Gastroesophageal sphincter (tissue), 4 donors: ENCODE measurements at regions not wholly inside any gene's neighbourhood (a gene's known extent, or its start where the extent isn't known, plus 50 kb on each side); places are given as distances from the start of the nearest gene placed in this dataset.

Source experiments
- ATAC-seq: fragments of 150-250 bp; one replicate; pipeline ENCODE4 v1.9.1; 2016; ENCODE audit warnings: mild to moderate bottlenecking, moderate library complexity
- H3K27ac ChIP-seq, 4 donors: fragments of 200-600 bp; sonication (generic) in 3 of 4; 1 replicate in 3 of 4; 2 replicates in 1 of 4; pipeline ENCODE4 v1.5.1; 2016 to 2019
- H3K27me3 ChIP-seq: fragments of 200-600 bp; sonication (generic); one replicate; pipeline ENCODE4 v1.5.1; 2019
- H3K36me3 ChIP-seq, 2 donors: fragments of 200-600 bp; sonication (generic); one replicate each; pipeline ENCODE4 v1.5.1; 2019; ENCODE audit warnings: control low read depth in 1 of 2
- H3K4me1 ChIP-seq, 3 donors: fragments of 200-600 bp; sonication (generic); 1 replicate in 2 of 3; 2 replicates in 1 of 3; pipeline ENCODE4 v1.5.1; 2016 to 2019; ENCODE audit warnings: control low read depth in 2 of 3
- H3K4me3 ChIP-seq, 2 donors: fragments of 200-600 bp; sonication (generic); one replicate each; pipeline ENCODE4 v1.5.1; 2019; ENCODE audit warnings: mild to moderate bottlenecking in 1 of 2, moderate library complexity in 1 of 2
- H3K9me3 ChIP-seq, 3 donors: fragments of 200-600 bp; sonication (generic); one replicate each; pipeline ENCODE4 v1.5.1; 2017 to 2019; ENCODE audit warnings: control low read depth in 2 of 3
- CTCF ChIP-seq, 4 experiments: fragments of 200-600 bp in 2 of 4; fragments of 450-650 bp in 2 of 4; sonication (generic) in 1 of 4; IDR thresholded peaks; one replicate each; pipeline ENCODE4 v1.5.1; 2017 to 2019; ENCODE audit warnings: antibody characterized with exemption in 4 of 4, mild to moderate bottlenecking in 2 of 4, moderate library complexity in 2 of 4
- EP300 ChIP-seq: sonication (generic); formaldehyde crosslinking; IDR thresholded peaks from one replicate; pipeline ENCODE4 v1.6.1; 2017; ENCODE audit warnings: antibody characterized with exemption, mild to moderate bottlenecking
- POLR2A ChIP-seq, 2 donors: fragments of 450-650 bp; IDR thresholded peaks; one replicate each; pipeline ENCODE4 v1.6.1; 2017; ENCODE audit warnings: antibody characterized with exemption in 2 of 2, mild to moderate bottlenecking in 2 of 2, moderate library complexity in 1 of 2
- POLR2AphosphoS5 ChIP-seq: sonication (generic); formaldehyde crosslinking; IDR thresholded peaks from one replicate; pipeline ENCODE4 v1.6.1; 2017; ENCODE audit warnings: antibody characterized with exemption
- WGBS, 2 donors: methylation state at CpG; one replicate each; pipeline ENCODE4 v1.1.5; 2018; ENCODE audit warnings: low coverage in 1 of 2; 5-methylcytosine and 5-hydroxymethylcytosine counted together

DNA sequence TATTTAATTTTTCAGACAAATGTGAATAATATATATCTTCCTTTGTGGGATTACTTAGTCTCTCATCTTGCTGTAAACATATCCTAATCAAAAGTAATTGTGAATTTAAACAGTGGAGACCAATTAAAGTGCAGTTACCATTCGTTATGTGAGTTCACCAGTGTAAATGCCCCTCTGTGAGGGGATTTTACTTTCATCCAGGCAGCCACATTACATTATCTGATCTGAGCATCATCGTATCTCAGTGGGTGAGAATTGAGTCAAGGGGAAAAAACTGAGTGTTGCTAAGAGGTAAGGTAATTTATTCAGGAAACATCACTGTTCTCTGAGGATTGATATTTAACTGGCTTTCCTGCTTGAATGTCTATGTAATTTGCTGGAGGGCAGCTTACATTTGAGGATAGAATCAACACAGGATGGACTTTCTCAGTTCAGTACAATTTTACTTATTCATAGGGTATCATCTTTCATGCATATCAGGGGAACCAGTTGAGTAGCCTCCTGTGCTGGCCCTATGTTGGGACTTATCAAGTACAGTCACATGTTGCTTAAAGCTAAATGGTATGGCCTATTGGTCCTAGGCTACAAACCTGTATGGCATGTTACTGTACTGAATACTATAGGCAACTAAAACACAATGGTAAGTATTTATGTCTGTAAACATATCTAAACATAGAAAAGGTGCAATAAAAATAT, 219.7 kb downstream of the CD47 start:
- Histone ChIP-seq H3K4me1 (peaks cover 0 to 13% (median 0%) of the 10 kb centered on the region in 3 donors), H3K36me3 (no peaks in the 10 kb centered on the region), H3K27ac (no peak overlapping the region), H3K9me3 (no peaks in the 10 kb centered on the region), H3K4me3 (no peak overlapping the region), H3K27me3 (no peaks in the 10 kb centered on the region)
- TF ChIP-seq POLR2AphosphoS5 (no peak), POLR2A (IDR thresholded peaks at IDR 0.05) (no peak), EP300 (no peak), CTCF (IDR thresholded peaks at IDR 0.05) (no peak)
- no peak for ATAC-seq
- WGBS, 2 donors: 57 to 69% methylated on average over 2 of the region's 2 CpGs

- H3K4me1 ChIP-seq: peaks cover 0 to 13% (median 0%) of the 10 kb centered on the region in 3 donors
- WGBS, 2 donors: 42 to 79% methylated on average over 1 of the region's 1 CpG
- TF ChIP-seq EP300 (no peak), CTCF (IDR thresholded peaks at IDR 0.05) (no peak), POLR2A (IDR thresholded peaks at IDR 0.05) (no peak)
Observed at GRCh38 chr3:107870096-107870495, 220.7 kb downstream of the CD47 start.

DNA sequence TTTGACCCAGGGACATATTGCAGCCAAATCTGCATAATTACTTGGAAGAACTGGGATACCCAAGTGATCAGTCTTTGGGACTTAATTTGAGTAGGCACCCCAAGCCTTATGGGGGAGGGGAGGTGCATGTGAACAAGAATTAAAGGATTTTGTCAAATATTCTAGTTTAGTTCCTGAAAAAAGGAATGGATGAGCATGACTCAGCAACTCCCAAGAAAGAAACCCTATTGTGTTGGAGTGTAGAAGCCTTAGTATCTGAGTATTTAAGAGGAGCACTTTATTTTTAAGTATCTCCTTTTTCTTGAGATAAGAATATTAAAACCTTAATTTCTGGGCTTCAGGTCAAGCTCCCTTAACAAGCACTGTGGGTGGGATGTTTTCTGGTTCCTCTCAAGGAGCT, 222.4 kb downstream of the CD47 start:
- H3K27me3 ChIP-seq: no peaks in the 10 kb centered on the region
- H3K4me1 ChIP-seq: peaks cover 0 to 13% (median 0%) of the 10 kb centered on the region in 3 donors
- H3K4me3 ChIP-seq: no peak overlapping the region
- TF ChIP-seq POLR2A (IDR thresholded peaks at IDR 0.05) (no peak), POLR2AphosphoS5 (no peak), CTCF (IDR thresholded peaks at IDR 0.05) (no peak), EP300 (no peak)
- no peaks in the 10 kb centered on the region for H3K36me3 ChIP-seq
- ATAC-seq: no peak
- H3K9me3 ChIP-seq: no peaks in the 10 kb centered on the region
- no peak overlapping the region for H3K27ac ChIP-seq

More at GRCh38 chr3:107870096-107870495, 220.7 kb downstream of the CD47 start:
- Histone ChIP-seq H3K27ac (no peak overlapping the region), H3K27me3 (no peaks in the 10 kb centered on the region), H3K9me3 (no peaks in the 10 kb centered on the region), H3K4me3 (no peak overlapping the region), H3K36me3 (no peaks in the 10 kb centered on the region)
- ATAC-seq: no peak

GRCh38 chr3:107861904-107862303, 228.9 kb downstream of the CD47 start:
- no peak for ATAC-seq

More at GRCh38 chr3:107861904-107862303, 228.9 kb downstream of the CD47 start:
- WGBS, 2 donors: 18 to 60% methylated on average over 1 to 3 of the region's 3 CpGs
- Histone ChIP-seq H3K4me1 (peaks cover 0 to 8% (median 0%) of the 10 kb centered on the region in 3 donors), H3K4me3 (no peak overlapping the region), H3K27ac (no peak overlapping the region), H3K27me3 (no peaks in the 10 kb centered on the region), H3K9me3 (no peaks in the 10 kb centered on the region), H3K36me3 (no peaks in the 10 kb centered on the region)
- TF ChIP-seq POLR2AphosphoS5 (no peak), CTCF (IDR thresholded peaks at IDR 0.05) (no peak), POLR2A (IDR thresholded peaks at IDR 0.05) (no peak), EP300 (no peak)
